DOHH2 (cell line): ENCODE measurements at regions not wholly inside any gene's neighbourhood (a gene's known extent, or its start where the extent isn't known, plus 50 kb on each side); places are given as distances from the start of the nearest gene placed in this dataset.

Source experiments
- H3F3A ChIP-seq: fragments of 200-600 bp; sonication (generic), shearing (Covaris generic); 2 replicates; pipeline ENCODE4 v1.6.0; 2016; ENCODE audit warnings: antibody characterized with exemption, mild to moderate bottlenecking; ENCODE audit not compliant: control insufficient read depth, insufficient read depth
- H3K27ac ChIP-seq: fragments of 200-600 bp; sonication (generic); 2 replicates; pipeline ENCODE4 v1.5.1; 2014; ENCODE audit warnings: low read depth, mild to moderate bottlenecking, low read length, moderate library complexity
- H3K27me3 ChIP-seq: fragments of 200-600 bp; sonication (generic); 2 replicates; pipeline ENCODE4 v1.6.1; 2014; ENCODE audit warnings: mild to moderate bottlenecking, low read length, mixed read lengths; ENCODE audit not compliant: control insufficient read depth
- H3K36me3 ChIP-seq: fragments of 200-600 bp; sonication (generic); 2 replicates; pipeline ENCODE4 v1.6.1; 2014; ENCODE audit warnings: mild to moderate bottlenecking, low read length, moderate library complexity, mixed read lengths; ENCODE audit not compliant: control insufficient read depth
- H3K4me1 ChIP-seq: fragments of 200-600 bp; sonication (generic); 2 replicates; pipeline ENCODE4 v1.6.1; 2014; ENCODE audit warnings: mild to moderate bottlenecking, low read length, mixed read lengths; ENCODE audit not compliant: control insufficient read depth
- H3K4me2 ChIP-seq: fragments of 200-600 bp; sonication (generic); 2 replicates; pipeline ENCODE4 v1.6.0; 2014; ENCODE audit warnings: mild to moderate bottlenecking, low read length, moderate library complexity
- H3K4me3 ChIP-seq: fragments of 200-600 bp; sonication (generic); 2 replicates; pipeline ENCODE4 v1.5.1; 2014; ENCODE audit warnings: mild to moderate bottlenecking, low read length, mixed read lengths
- H3K79me2 ChIP-seq: fragments of 200-600 bp; sonication (generic); 2 replicates; pipeline ENCODE4 v1.6.1; 2014; ENCODE audit warnings: mild to moderate bottlenecking, low read length, mixed read lengths; ENCODE audit not compliant: control insufficient read depth
- H3K9me2 ChIP-seq: fragments of 200-600 bp; sonication (generic); replicated peaks from 2 replicates; pipeline ENCODE4 v1.6.1; 2014; ENCODE audit warnings: mild to moderate bottlenecking, low read length, mixed read lengths; ENCODE audit not compliant: control insufficient read depth
- H3K9me3 ChIP-seq: fragments of 200-600 bp; sonication (generic); 2 replicates; pipeline ENCODE4 v1.6.1; 2014; ENCODE audit warnings: antibody characterized with exemption, low read length, mixed read lengths; ENCODE audit not compliant: control insufficient read depth, insufficient read depth
- H4K20me1 ChIP-seq: fragments of 200-600 bp; sonication (generic); 2 replicates; pipeline ENCODE4 v1.6.0; 2014; ENCODE audit warnings: low read depth, mild to moderate bottlenecking, antibody characterized with exemption, low read length, moderate library complexity; ENCODE audit not compliant: control insufficient read depth, insufficient read depth
- CTCF ChIP-seq: fragments of 200-600 bp; sonication (generic); IDR thresholded peaks from one replicate; pipeline ENCODE4 v1.5.1; 2014; ENCODE audit warnings: antibody characterized with exemption, mild to moderate bottlenecking, low read depth, low read length; ENCODE audit not compliant: poor library complexity, severe bottlenecking
- EZH2phosphoT487 ChIP-seq: fragments of 200-600 bp; sonication (generic); IDR thresholded peaks from 2 replicates; pipeline ENCODE4 v1.6.1; 2017; ENCODE audit warnings: borderline replicate concordance, mild to moderate bottlenecking, antibody characterized with exemption, low read length, moderate library complexity, mixed read lengths

- H3K36me3 ChIP-seq, result no peaks in the 10 kb centered on the region
- no peak overlapping the region for H3K4me3 ChIP-seq
- H3K9me3 ChIP-seq, result no peaks in the 10 kb centered on the region
- TF ChIP-seq CTCF, result no peak
- TF ChIP-seq EZH2phosphoT487, result no peak
- H3F3A ChIP-seq, result no peaks in the 10 kb centered on the region
- no peaks in the 10 kb centered on the region for H3K79me2 ChIP-seq
- no peaks in the 10 kb centered on the region for H3K4me1 ChIP-seq
- no peak overlapping the region for H3K4me2 ChIP-seq
- no peaks in the 10 kb centered on the region for H3K9me2 ChIP-seq
- no peak overlapping the region for H3K27ac ChIP-seq
- H3K27me3 ChIP-seq, result no peaks in the 10 kb centered on the region
- no peaks in the 10 kb centered on the region for H4K20me1 ChIP-seq
These were observed 63.4 kb upstream of the WWC1 start for GRCh38 chr5:168227973-168228615.

- no peak overlapping the region for H3K4me2 ChIP-seq
- TF ChIP-seq CTCF (no peak), EZH2phosphoT487 (no peak)
- H3F3A ChIP-seq, result no peaks in the 10 kb centered on the region
- no peaks in the 10 kb centered on the region for H4K20me1 ChIP-seq
- H3K4me3 ChIP-seq, result no peak overlapping the region
- H3K9me2 ChIP-seq, result no peaks in the 10 kb centered on the region
- H3K36me3 ChIP-seq, result no peaks in the 10 kb centered on the region
- H3K27me3 ChIP-seq, result no peaks in the 10 kb centered on the region
- H3K4me1 ChIP-seq, result no peaks in the 10 kb centered on the region
- H3K9me3 ChIP-seq, result no peaks in the 10 kb centered on the region
- H3K79me2 ChIP-seq, result no peaks in the 10 kb centered on the region
- no peak overlapping the region for H3K27ac ChIP-seq
These were observed 62.8 kb upstream of the WWC1 start for GRCh38 chr5:168228668-168229067.

GRCh38 chr5:168234133-168234532 lies 57.3 kb upstream of the WWC1 start:
- Histone ChIP-seq H3F3A (no peaks in the 10 kb centered on the region), H3K79me2 (no peaks in the 10 kb centered on the region), H3K27me3 (no peaks in the 10 kb centered on the region), H3K9me3 (no peaks in the 10 kb centered on the region), H3K36me3 (no peaks in the 10 kb centered on the region), H3K4me2 (no peak overlapping the region), H3K4me3 (no peak overlapping the region), H3K9me2 (no peaks in the 10 kb centered on the region), H4K20me1 (no peaks in the 10 kb centered on the region), H3K27ac (no peak overlapping the region), H3K4me1 (no peaks in the 10 kb centered on the region)
- TF ChIP-seq EZH2phosphoT487 (no peak), CTCF (no peak)
